GM13977 (cell line): ENCODE measurements at regions not wholly inside any gene's neighbourhood (a gene's known extent, or its start where the extent isn't known, plus 50 kb on each side); places are given as distances from the start of the nearest gene placed in this dataset.

Experiments used
- DNase-seq: peaks from one replicate; pipeline ENCODE4 v3.0.0; 2012; ENCODE audit warnings: low spot score
- in situ Hi-C: fragments of 300-500 bp; cut with MboI; formaldehyde crosslinking; loops from one replicate; pipeline ENCODE4 v1.12.0; 2022; ENCODE audit warnings: low sequenced_read_pairs, low pct_unique_long_range_greater_than_20kb, mixed read lengths, inconsistent platforms; ENCODE audit not compliant: unreplicated experiment
- TF ChIP-seq, protein P1 (sequence below): IDR thresholded peaks from 2 replicates; pipeline ENCODE4 v1.5.1; 2012; ENCODE audit warnings: mild to moderate bottlenecking, control low read depth; ENCODE audit not compliant: insufficient read depth; ENCODE audit errors: extremely low read depth, missing control alignments

DNA sequence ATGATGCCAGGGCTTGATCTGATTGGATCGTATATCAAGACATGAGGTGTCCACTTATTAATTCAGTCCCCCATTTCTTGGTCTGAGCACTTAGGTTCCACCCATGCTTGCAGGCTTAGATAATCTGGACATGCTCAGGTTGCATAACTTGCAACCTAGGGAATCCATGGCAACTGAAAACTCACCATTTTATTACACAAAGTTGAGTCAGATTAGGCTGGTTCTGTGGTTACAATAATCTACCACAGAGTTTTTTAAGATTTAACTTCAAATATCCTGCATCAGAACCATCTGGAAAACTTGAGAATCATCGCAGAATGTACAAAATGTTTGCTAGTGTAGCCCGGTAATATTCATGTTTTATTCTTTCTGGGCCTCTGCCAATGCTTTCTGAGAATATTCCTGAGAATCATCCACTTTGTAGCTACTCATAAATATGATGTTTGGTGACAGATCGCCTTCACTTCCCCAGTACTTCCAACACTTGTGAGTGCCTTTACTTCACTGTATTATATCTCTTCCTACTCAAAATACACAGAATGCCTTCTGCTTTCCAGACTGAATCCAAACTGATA is 707.2 kb upstream of the ADAMTS5 start:
- in situ Hi-C loops: no loop called here
- DNase-seq: no peak

DNA sequence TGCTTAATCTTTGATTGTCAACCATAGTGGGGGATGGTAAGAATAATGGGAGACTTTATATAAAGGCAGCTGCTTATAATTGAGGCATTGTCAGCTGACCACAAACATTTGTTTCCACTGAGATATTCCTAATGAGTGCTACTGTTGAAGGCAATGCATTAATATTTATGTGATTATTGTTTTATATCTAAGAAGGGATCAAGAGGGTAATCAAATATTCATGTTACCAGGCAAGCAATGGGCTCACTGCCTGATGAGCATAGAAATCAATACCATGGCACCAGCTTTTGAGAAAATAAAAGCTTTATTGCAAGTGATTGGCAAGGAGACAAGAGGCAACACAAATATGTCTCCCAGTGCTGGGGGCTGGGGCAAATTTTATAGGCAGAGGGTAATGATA is 706.7 kb upstream of the ADAMTS5 start:
- DNase-seq: no peak
- in situ Hi-C loops: no loop called here
- TF ChIP-seq, protein P1, sequence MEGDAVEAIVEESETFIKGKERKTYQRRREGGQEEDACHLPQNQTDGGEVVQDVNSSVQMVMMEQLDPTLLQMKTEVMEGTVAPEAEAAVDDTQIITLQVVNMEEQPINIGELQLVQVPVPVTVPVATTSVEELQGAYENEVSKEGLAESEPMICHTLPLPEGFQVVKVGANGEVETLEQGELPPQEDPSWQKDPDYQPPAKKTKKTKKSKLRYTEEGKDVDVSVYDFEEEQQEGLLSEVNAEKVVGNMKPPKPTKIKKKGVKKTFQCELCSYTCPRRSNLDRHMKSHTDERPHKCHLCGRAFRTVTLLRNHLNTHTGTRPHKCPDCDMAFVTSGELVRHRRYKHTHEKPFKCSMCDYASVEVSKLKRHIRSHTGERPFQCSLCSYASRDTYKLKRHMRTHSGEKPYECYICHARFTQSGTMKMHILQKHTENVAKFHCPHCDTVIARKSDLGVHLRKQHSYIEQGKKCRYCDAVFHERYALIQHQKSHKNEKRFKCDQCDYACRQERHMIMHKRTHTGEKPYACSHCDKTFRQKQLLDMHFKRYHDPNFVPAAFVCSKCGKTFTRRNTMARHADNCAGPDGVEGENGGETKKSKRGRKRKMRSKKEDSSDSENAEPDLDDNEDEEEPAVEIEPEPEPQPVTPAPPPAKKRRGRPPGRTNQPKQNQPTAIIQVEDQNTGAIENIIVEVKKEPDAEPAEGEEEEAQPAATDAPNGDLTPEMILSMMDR: no peak

More for the DNA sequence above, 707.2 kb upstream of the ADAMTS5 start:
- TF ChIP-seq, protein P1: no peak

DNA sequence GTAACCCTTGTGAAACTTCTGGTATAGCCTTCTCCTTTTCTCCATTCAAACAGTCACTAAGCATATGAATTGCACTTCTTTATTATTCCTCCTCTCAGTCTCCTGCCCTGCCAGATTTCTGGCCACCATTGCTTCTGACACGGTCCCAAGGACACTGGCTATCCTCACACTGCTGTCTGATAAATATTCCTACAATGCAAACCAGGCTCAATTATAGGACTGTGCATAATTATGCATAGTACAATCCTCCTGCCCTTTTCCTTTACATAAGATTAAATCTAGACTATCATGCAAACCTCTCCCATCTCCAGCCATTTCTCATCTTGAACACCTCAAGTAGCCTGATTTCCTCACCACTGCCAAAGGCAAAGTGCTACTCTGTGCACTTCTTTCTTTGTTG is 704.3 kb upstream of the ADAMTS5 start:
- TF ChIP-seq, protein P1: no peak
- no peak for DNase-seq
- in situ Hi-C loops: no loop called here

DNA sequence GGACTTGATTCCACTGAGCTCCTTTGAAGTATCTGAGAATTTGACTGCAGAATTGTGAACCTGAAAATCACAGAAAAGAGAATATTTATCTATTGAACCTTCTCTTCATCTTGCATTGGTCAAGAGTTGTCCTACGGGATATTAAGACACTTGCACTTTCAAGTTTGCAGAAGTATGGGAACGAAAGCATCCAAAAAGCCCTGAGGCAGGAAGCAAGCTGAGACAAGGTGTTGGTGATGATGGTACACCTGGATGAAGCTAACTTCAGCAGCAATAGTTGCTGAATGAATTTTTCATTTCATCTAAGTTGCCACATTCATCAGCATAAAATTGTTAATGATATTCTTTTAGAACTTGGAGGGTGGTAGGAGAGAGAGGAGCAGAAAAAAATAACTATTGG is 686.6 kb upstream of the ADAMTS5 start:
- TF ChIP-seq, protein P1: no peak
- DNase-seq: no peak
- in situ Hi-C loops: no loop called here

DNA sequence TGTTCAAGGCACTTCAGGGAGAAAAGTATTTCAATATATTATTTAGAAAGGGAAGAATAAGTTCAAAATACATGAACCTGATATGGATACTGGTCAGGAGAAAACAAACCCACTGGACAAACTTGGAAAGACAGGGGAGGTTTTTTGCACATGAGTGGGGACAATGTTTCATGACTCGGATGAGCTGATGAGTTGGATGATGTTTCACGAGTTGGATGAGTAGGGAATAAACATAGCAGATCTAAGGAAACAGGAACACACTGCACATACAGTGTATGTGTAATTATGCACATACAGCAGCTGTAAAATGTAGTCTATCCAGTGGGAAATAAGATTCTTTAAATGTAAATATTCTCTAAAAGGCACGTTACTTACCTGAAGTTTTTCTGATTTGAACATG is 682.9 kb upstream of the ADAMTS5 start:
- TF ChIP-seq, protein P1: no peak
- DNase-seq: no peak
- in situ Hi-C loops: no loop called here

DNA sequence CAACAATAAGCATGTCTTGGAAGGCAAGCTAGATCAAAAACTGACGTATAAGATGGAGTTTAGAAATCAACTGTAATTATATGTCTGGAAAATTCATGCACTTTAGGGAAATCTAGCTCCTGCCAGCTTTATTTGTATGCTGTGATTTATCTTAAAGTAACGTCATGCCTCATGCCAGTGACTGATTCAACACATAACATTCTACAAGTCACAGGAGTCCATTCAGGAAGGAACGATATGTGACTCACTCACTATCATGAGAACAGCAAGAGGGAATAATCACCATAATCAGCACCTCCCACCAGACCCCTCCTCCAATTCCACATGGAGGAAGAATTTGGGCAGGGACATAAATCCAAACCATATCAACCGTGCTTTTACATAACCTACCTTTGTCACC is 682.4 kb upstream of the ADAMTS5 start:
- TF ChIP-seq, protein P1: no peak
- no peak for DNase-seq

DNA sequence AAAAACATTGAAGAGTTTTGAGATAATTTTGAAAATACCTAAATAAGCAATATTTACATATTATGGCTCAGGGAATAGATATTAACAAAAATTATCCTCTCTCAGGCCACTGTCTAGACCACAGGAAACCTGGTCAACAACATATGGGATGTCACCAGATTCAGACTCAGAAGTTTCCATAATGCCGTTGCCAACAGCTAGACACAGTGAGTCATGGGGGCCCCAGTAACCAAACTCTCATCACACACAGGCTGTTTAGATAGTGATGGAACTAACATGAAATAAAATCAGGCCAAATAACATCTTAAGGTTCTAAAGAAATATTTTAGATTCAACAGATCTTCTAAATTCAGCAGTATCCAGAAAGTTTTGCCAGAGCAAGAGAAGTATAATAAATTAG is 681.7 kb upstream of the ADAMTS5 start:
- in situ Hi-C loops: no loop called here
- TF ChIP-seq, protein P1: no peak
- no peak for DNase-seq

More for the DNA sequence above, 682.4 kb upstream of the ADAMTS5 start:
- in situ Hi-C loops: no loop called here
